Testis (tissue), 2 donors: ENCODE measurements at regions not wholly inside any gene's neighbourhood (a gene's known extent, or its start where the extent isn't known, plus 50 kb on each side); places are given as distances from the start of the nearest gene placed in this dataset.

Experiments
- DNase-seq: peaks from one replicate; pipeline ENCODE4 v3.0.0-alpha.2; 2019
- H3K27ac ChIP-seq, 2 donors: fragments of 200-600 bp; sonication (generic); one replicate each; pipeline ENCODE4 v1.5.1; 2019
- H3K27me3 ChIP-seq: fragments of 200-600 bp; sonication (generic); one replicate; pipeline ENCODE4 v1.5.1; 2019
- H3K36me3 ChIP-seq: fragments of 200-600 bp; sonication (generic); one replicate; pipeline ENCODE4 v1.5.1; 2017; ENCODE audit warnings: low read depth; ENCODE audit errors: missing control alignments
- H3K4me1 ChIP-seq: fragments of 200-600 bp; sonication (generic); one replicate; pipeline ENCODE4 v1.5.1; 2019
- H3K4me3 ChIP-seq, 2 donors: fragments of 200-600 bp; sonication (generic); one replicate each; pipeline ENCODE4 v1.5.1; 2017 to 2019
- H3K9me3 ChIP-seq: fragments of 200-600 bp; sonication (generic); one replicate; pipeline ENCODE4 v1.5.1; 2017
- POLR2A ChIP-seq: fragments of 450-650 bp; IDR thresholded peaks from one replicate; pipeline ENCODE4 v1.6.1; 2017; ENCODE audit warnings: antibody characterized with exemption, mild to moderate bottlenecking, moderate library complexity
- WGBS, 2 donors: methylation state at CpG; one replicate each; pipeline ENCODE4 v1.1.5; 2018; 5-methylcytosine and 5-hydroxymethylcytosine counted together
- intact Hi-C: fragments of 100-400 bp; cut with DNase I; formaldehyde crosslinking; loops from one replicate; pipeline ENCODE4 v1.15.1; 2023; ENCODE audit warnings: low total_unique reads
- TF ChIP-seq, protein P1 (sequence below), 3 experiments: fragments of 450-650 bp in 2 of 3; fragments of 200-600 bp in 1 of 3; sonication (generic) in 1 of 3; IDR thresholded peaks; one replicate each; pipeline ENCODE4 v1.5.1; 2016 to 2019; ENCODE audit warnings: antibody characterized with exemption in 3 of 3, mild to moderate bottlenecking in 2 of 3, moderate library complexity in 1 of 3

- intact Hi-C loops, result no loop called here
- H3K4me1 ChIP-seq, result no peaks in the 10 kb centered on the region
- H3K27ac ChIP-seq, result no peak overlapping the region
- H3K27me3 ChIP-seq, result no peaks in the 10 kb centered on the region
- no peak for TF ChIP-seq POLR2A
- TF ChIP-seq, protein P1, sequence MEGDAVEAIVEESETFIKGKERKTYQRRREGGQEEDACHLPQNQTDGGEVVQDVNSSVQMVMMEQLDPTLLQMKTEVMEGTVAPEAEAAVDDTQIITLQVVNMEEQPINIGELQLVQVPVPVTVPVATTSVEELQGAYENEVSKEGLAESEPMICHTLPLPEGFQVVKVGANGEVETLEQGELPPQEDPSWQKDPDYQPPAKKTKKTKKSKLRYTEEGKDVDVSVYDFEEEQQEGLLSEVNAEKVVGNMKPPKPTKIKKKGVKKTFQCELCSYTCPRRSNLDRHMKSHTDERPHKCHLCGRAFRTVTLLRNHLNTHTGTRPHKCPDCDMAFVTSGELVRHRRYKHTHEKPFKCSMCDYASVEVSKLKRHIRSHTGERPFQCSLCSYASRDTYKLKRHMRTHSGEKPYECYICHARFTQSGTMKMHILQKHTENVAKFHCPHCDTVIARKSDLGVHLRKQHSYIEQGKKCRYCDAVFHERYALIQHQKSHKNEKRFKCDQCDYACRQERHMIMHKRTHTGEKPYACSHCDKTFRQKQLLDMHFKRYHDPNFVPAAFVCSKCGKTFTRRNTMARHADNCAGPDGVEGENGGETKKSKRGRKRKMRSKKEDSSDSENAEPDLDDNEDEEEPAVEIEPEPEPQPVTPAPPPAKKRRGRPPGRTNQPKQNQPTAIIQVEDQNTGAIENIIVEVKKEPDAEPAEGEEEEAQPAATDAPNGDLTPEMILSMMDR (IDR thresholded peaks at IDR 0.05), result no peak
- no peak for DNase-seq
- no peaks in the 10 kb centered on the region for H3K36me3 ChIP-seq
- H3K9me3 ChIP-seq, result no peaks in the 10 kb centered on the region
- no peak overlapping the region for H3K4me3 ChIP-seq
Measured at GRCh38 chr3:110851736-110852135, 219.9 kb upstream of the NECTIN3 start.

GRCh38 chr3:110855207-110855606, 216.4 kb upstream of the NECTIN3 start:
- WGBS, 2 donors, result 76 to 86% methylated on average over 2 of the region's 2 CpGs
- H3K36me3 ChIP-seq, result no peaks in the 10 kb centered on the region
- DNase-seq, result no peak
- H3K4me1 ChIP-seq, result no peaks in the 10 kb centered on the region
- no peaks in the 10 kb centered on the region for H3K27me3 ChIP-seq
- TF ChIP-seq, protein P1 (IDR thresholded peaks at IDR 0.05), result no peak
- TF ChIP-seq POLR2A, result no peak
- intact Hi-C loops, result no loop called here
- no peaks in the 10 kb centered on the region for H3K9me3 ChIP-seq
- no peak overlapping the region for H3K27ac ChIP-seq
- H3K4me3 ChIP-seq, result no peak overlapping the region

DNA sequence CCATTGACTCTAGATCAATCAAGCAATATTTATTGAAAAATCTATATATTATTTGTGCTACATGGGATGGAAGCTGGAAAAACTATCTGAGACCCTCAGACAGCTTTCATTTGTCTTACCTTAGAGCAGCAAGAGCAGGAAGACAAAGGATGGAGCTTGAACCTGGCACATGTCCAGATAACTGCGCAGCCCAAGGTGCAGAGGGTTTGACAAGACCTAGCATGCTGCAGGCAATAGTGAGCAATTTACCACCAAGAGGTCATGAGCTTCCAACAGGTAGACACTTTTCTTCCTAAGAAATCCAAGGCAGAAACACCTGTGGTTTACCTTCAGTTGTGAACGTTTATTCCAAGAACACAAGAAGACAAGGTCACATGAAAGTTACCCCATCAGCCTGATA, 214.7 kb upstream of the NECTIN3 start:
- H3K4me1 ChIP-seq, result no peaks in the 10 kb centered on the region
- DNase-seq, result no peak
- H3K36me3 ChIP-seq, result no peaks in the 10 kb centered on the region
- H3K4me3 ChIP-seq, result no peak overlapping the region
- 82% methylated on average over 2 of the region's 2 CpGs for WGBS, 2 donors
- TF ChIP-seq, protein P1 (IDR thresholded peaks at IDR 0.05), result no peak
- TF ChIP-seq POLR2A, result no peak
- no peaks in the 10 kb centered on the region for H3K27me3 ChIP-seq
- H3K27ac ChIP-seq, result no peak overlapping the region
- no peaks in the 10 kb centered on the region for H3K9me3 ChIP-seq
- intact Hi-C loops, result no loop called here

GRCh38 chr3:110858549-110858948, 213.1 kb upstream of the NECTIN3 start:
- no peaks in the 10 kb centered on the region for H3K9me3 ChIP-seq
- no peaks in the 10 kb centered on the region for H3K27me3 ChIP-seq
- no peak overlapping the region for H3K27ac ChIP-seq
- H3K36me3 ChIP-seq, result no peaks in the 10 kb centered on the region
- H3K4me1 ChIP-seq, result no peaks in the 10 kb centered on the region
- no peak for DNase-seq
- TF ChIP-seq, protein P1 (IDR thresholded peaks at IDR 0.05), result no peak
- no peak for TF ChIP-seq POLR2A
- intact Hi-C loops, result no loop called here
- 88 to 92% methylated on average over 4 of the region's 4 CpGs for WGBS, 2 donors
- no peak overlapping the region for H3K4me3 ChIP-seq

- Histone ChIP-seq H3K4me3 (no peak overlapping the region), H3K36me3 (no peaks in the 10 kb centered on the region), H3K27ac (no peak overlapping the region), H3K9me3 (no peaks in the 10 kb centered on the region), H3K27me3 (no peaks in the 10 kb centered on the region), H3K4me1 (no peaks in the 10 kb centered on the region)
- DNase-seq, result no peak
- WGBS, 2 donors, result 86 to 94% methylated on average over 5 of the region's 5 CpGs
- no peak for TF ChIP-seq POLR2A
- TF ChIP-seq, protein P1 (IDR thresholded peaks at IDR 0.05), result no peak
- intact Hi-C loops, result no loop called here
Measured at GRCh38 chr3:110859336-110859735, 212.3 kb upstream of the NECTIN3 start.
